ENCODE measurements at regions not wholly inside any gene's neighbourhood (a gene's known extent, or its start where the extent isn't known, plus 50 kb on each side); places are given as distances from the start of the nearest gene placed in this dataset.

- H3K4me3 ChIP-seq (ENCODE audit: low read depth, low read length) = no peak overlapping the region
- no peak for TF ChIP-seq CTCF (IDR thresholded peaks at IDR 0.05; ENCODE audit: borderline replicate concordance, insufficient read depth, low read depth, low read length)
Measured at GRCh38 chr18:59820663-59821062, 79.1 kb upstream of the PMAIP1 start.

- no peak for TF ChIP-seq CTCF (IDR thresholded peaks at IDR 0.05; ENCODE audit: borderline replicate concordance, insufficient read depth, low read depth, low read length)
- H3K4me3 ChIP-seq (ENCODE audit: low read depth, low read length) = no peak overlapping the region
Measured at GRCh38 chr18:59818769-59819168, 81.0 kb upstream of the PMAIP1 start.

GRCh38 chr18:59814891-59815290, 84.9 kb upstream of the PMAIP1 start:
- no peak overlapping the region for H3K4me3 ChIP-seq (ENCODE audit: low read depth, low read length)
- no peak for TF ChIP-seq CTCF (IDR thresholded peaks at IDR 0.05; ENCODE audit: borderline replicate concordance, insufficient read depth, low read depth, low read length)

GRCh38 chr18:59813942-59814341, 85.9 kb upstream of the PMAIP1 start:
- no peak overlapping the region for H3K4me3 ChIP-seq (ENCODE audit: low read depth, low read length)
- no peak for TF ChIP-seq CTCF (IDR thresholded peaks at IDR 0.05; ENCODE audit: borderline replicate concordance, insufficient read depth, low read depth, low read length)

GRCh38 chr18:59810735-59811520, 88.9 kb upstream of the PMAIP1 start:
- no peak for TF ChIP-seq CTCF (IDR thresholded peaks at IDR 0.05; ENCODE audit: borderline replicate concordance, insufficient read depth, low read depth, low read length)

GRCh38 chr18:59810183-59810582, 89.6 kb upstream of the PMAIP1 start:
- H3K4me3 ChIP-seq (ENCODE audit: low read depth, low read length) = no peak overlapping the region
- no peak for TF ChIP-seq CTCF (IDR thresholded peaks at IDR 0.05; ENCODE audit: borderline replicate concordance, insufficient read depth, low read depth, low read length)

More at GRCh38 chr18:59810735-59811520, 88.9 kb upstream of the PMAIP1 start:
- H3K4me3 ChIP-seq (ENCODE audit: low read depth, low read length) = no peak overlapping the region

GRCh38 chr18:59802031-59802430, 97.8 kb upstream of the PMAIP1 start:
- TF ChIP-seq CTCF (IDR thresholded peaks at IDR 0.05; ENCODE audit: borderline replicate concordance, insufficient read depth, low read depth, low read length) = no peak
- H3K4me3 ChIP-seq (ENCODE audit: low read depth, low read length) = no peak overlapping the region

All from GM12875 (cell line).